Epithelial cell of prostate (primary cell): ENCODE measurements at regions not wholly inside any gene's neighbourhood (a gene's known extent, or its start where the extent isn't known, plus 50 kb on each side); places are given as distances from the start of the nearest gene placed in this dataset.
"Not testable (repeated sequence)": the region's sequence is repeated elsewhere in the genome, so short reads cannot be mapped to it uniquely, and the experiment has no call there.

Experiments
- DNase-seq: peaks from one replicate; pipeline ENCODE4 v3.0.0-alpha.2; 2011; ENCODE audit warnings: low read depth, low spot score
- H3K27ac ChIP-seq: fragments of 450-650 bp; 2 replicates; pipeline ENCODE4 v1.5.1; 2017; ENCODE audit warnings: mild to moderate bottlenecking

GRCh38 chr1:68826836-68827235, 330.0 kb upstream of the DEPDC1 start:
- DNase-seq = no peak

GRCh38 chr1:68827261-68827660, 330.4 kb upstream of the DEPDC1 start:
- no peak overlapping the region for H3K27ac ChIP-seq
- no peak for DNase-seq

More at GRCh38 chr1:68826836-68827235, 330.0 kb upstream of the DEPDC1 start:
- H3K27ac ChIP-seq = no peak overlapping the region

GRCh38 chr1:68828013-68828412, 331.1 kb upstream of the DEPDC1 start:
- no peak overlapping the region for H3K27ac ChIP-seq
- no peak for DNase-seq

GRCh38 chr1:68831281-68831680, 334.4 kb upstream of the DEPDC1 start:
- no peak overlapping the region for H3K27ac ChIP-seq
- no peak for DNase-seq

- no peak for DNase-seq
- no peak overlapping the region for H3K27ac ChIP-seq
Measured at GRCh38 chr1:68848017-68848416, 351.1 kb upstream of the DEPDC1 start.

- H3K27ac ChIP-seq = no peak overlapping the region
- no peak for DNase-seq
Measured at GRCh38 chr1:68868606-68869005, 371.7 kb upstream of the DEPDC1 start.

GRCh38 chr1:68873144-68873543, 376.3 kb upstream of the DEPDC1 start:
- H3K27ac ChIP-seq = no peak overlapping the region
- no peak for DNase-seq

GRCh38 chr1:68881330-68882194, 384.7 kb upstream of the DEPDC1 start:
- DNase-seq = not testable (repeated sequence)

GRCh38 chr1:68889471-68889870, 392.6 kb upstream of the DEPDC1 start:
- DNase-seq = no peak
- H3K27ac ChIP-seq = no peak overlapping the region

More at GRCh38 chr1:68881330-68882194, 384.7 kb upstream of the DEPDC1 start:
- H3K27ac ChIP-seq = not testable (repeated sequence)

- no peak overlapping the region for H3K27ac ChIP-seq
- DNase-seq = no peak
Measured at GRCh38 chr1:68890736-68891135, 393.9 kb upstream of the DEPDC1 start.

GRCh38 chr1:68904477-68904876, 407.6 kb upstream of the DEPDC1 start:
- no peak for DNase-seq

GRCh38 chr1:68906431-68906830, 409.5 kb upstream of the DEPDC1 start:
- no peak overlapping the region for H3K27ac ChIP-seq
- DNase-seq = no peak

More at GRCh38 chr1:68904477-68904876, 407.6 kb upstream of the DEPDC1 start:
- H3K27ac ChIP-seq = no peak overlapping the region

GRCh38 chr1:68907491-68907890, 410.6 kb upstream of the DEPDC1 start:
- no peak overlapping the region for H3K27ac ChIP-seq
- DNase-seq = no peak

- H3K27ac ChIP-seq = no peak overlapping the region
- no peak for DNase-seq
Measured at GRCh38 chr1:68908316-68908715, 411.4 kb upstream of the DEPDC1 start.

- no peak for DNase-seq
- H3K27ac ChIP-seq = no peak overlapping the region
Measured at GRCh38 chr1:68916221-68916902, 419.5 kb upstream of the DEPDC1 start.

GRCh38 chr1:68917456-68917855, 420.6 kb upstream of the DEPDC1 start:
- H3K27ac ChIP-seq = no peak overlapping the region
- no peak for DNase-seq

- no peak overlapping the region for H3K27ac ChIP-seq
Measured at GRCh38 chr1:68918563-68918962, 421.7 kb upstream of the DEPDC1 start.

GRCh38 chr1:68919075-68919474, 422.2 kb upstream of the DEPDC1 start:
- no peak overlapping the region for H3K27ac ChIP-seq
- DNase-seq = no peak

More at GRCh38 chr1:68918563-68918962, 421.7 kb upstream of the DEPDC1 start:
- DNase-seq = no peak

GRCh38 chr1:68923475-68924088, 426.7 kb upstream of the DEPDC1 start:
- DNase-seq, H3K27ac ChIP-seq: not testable (repeated sequence)

- no peak overlapping the region for H3K27ac ChIP-seq
- DNase-seq = no peak
Measured at GRCh38 chr1:68930101-68930500, 433.2 kb upstream of the DEPDC1 start.

GRCh38 chr1:68936530-68936929, 439.6 kb upstream of the DEPDC1 start:
- no peak for DNase-seq
- H3K27ac ChIP-seq = no peak overlapping the region
